ENCODE measurements at regions not wholly inside any gene's neighbourhood (a gene's known extent, or its start where the extent isn't known, plus 50 kb on each side); places are given as distances from the start of the nearest gene placed in this dataset.

DNA sequence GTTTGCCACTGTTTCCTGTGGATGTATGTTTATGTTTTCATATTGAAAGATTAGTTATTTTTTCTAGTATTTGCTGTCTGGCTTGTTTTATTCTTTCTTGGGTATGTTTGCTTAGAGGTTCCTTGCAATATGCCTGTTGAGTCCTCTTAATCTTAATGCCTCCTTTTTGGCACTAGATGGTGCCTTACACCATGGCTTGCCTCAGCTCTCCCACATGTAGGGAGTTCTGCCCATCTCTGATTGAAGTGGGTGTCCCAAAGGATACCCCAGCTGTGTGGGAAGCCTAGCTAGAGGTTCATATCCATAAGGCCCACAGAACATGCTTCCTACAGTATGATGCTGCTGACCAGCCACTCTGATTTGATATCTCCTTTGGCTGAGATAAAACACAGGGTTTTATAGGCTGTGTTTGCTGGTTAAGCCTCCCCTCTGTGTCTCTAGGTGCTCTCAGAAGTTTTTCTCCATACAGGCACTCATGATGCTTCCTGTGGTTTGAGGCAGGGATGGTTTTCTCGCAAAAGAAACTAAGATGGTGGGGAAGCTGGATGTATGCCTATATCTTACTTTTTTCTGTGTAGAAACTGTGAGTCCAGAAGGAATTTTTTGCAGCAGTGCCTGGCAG, 162.4 kb downstream of the ASB9 start:
- Histone ChIP-seq H3K9me3 (ENCODE audit: control insufficient read depth in 2 of 3, insufficient read depth in 1 of 3, low read length in 3 of 3) (no peaks in the 10 kb centered on the region), H3K27me3 (ENCODE audit: control insufficient read depth, insufficient read depth, low read length) (no peaks in the 10 kb centered on the region), H3K27ac (ENCODE audit: low read depth in 2 of 2, low read length in 2 of 2) (no peak overlapping the region), H3K4me3 (ENCODE audit: low read length in 3 of 3) (no peak overlapping the region), H3K4me1 (ENCODE audit: control insufficient read depth in 2 of 3, insufficient read depth in 2 of 3, low read depth in 1 of 3, low read length in 3 of 3) (no peaks in the 10 kb centered on the region), H3K36me3 (ENCODE audit: control insufficient read depth in 2 of 3, insufficient read depth in 3 of 3, low read length in 3 of 3) (no peaks in the 10 kb centered on the region), H3K9ac (ENCODE audit: low read length in 3 of 3) (no peak overlapping the region)
- no peak for DNase-seq
- TF ChIP-seq, protein P1, sequence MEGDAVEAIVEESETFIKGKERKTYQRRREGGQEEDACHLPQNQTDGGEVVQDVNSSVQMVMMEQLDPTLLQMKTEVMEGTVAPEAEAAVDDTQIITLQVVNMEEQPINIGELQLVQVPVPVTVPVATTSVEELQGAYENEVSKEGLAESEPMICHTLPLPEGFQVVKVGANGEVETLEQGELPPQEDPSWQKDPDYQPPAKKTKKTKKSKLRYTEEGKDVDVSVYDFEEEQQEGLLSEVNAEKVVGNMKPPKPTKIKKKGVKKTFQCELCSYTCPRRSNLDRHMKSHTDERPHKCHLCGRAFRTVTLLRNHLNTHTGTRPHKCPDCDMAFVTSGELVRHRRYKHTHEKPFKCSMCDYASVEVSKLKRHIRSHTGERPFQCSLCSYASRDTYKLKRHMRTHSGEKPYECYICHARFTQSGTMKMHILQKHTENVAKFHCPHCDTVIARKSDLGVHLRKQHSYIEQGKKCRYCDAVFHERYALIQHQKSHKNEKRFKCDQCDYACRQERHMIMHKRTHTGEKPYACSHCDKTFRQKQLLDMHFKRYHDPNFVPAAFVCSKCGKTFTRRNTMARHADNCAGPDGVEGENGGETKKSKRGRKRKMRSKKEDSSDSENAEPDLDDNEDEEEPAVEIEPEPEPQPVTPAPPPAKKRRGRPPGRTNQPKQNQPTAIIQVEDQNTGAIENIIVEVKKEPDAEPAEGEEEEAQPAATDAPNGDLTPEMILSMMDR (IDR thresholded peaks at IDR 0.05; ENCODE audit: borderline replicate concordance, extremely low read depth, insufficient read depth) = no peak
- intact Hi-C loops (cut with DNase I) = no loop called here
- FAIRE-seq = no peak

DNA sequence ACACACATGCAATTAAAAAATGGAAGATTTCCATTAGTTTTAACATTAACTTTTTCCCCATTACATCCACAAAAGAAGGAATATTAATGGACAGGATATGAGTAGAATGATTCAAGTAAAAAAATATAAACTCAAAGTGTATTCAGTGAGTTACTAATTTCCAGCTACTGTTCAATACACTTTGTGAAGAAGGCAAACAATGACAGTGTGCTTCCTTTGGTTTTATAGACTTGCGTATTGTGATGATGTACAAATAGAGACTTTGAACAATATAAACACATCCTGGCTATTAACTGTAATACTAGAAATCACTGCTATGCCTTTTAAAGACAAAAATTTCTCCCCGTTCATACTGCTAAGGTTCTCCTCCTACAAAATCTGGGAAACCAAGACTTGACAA, 171.4 kb downstream of the ASB9 start:
- Histone ChIP-seq H3K27me3 (ENCODE audit: control insufficient read depth, insufficient read depth, low read length) (no peaks in the 10 kb centered on the region), H3K27ac (ENCODE audit: low read depth in 2 of 2, low read length in 2 of 2) (no peak overlapping the region), H3K4me3 (ENCODE audit: low read length in 3 of 3) (no peak overlapping the region), H3K4me1 (ENCODE audit: control insufficient read depth in 2 of 3, insufficient read depth in 2 of 3, low read depth in 1 of 3, low read length in 3 of 3) (no peaks in the 10 kb centered on the region), H3K36me3 (ENCODE audit: control insufficient read depth in 2 of 3, insufficient read depth in 3 of 3, low read length in 3 of 3) (no peaks in the 10 kb centered on the region), H3K9ac (ENCODE audit: low read length in 3 of 3) (no peak overlapping the region), H3K9me3 (ENCODE audit: control insufficient read depth in 2 of 3, insufficient read depth in 1 of 3, low read length in 3 of 3) (no peaks in the 10 kb centered on the region)
- intact Hi-C loops (cut with DNase I) = no loop called here
- no peak for FAIRE-seq
- DNase-seq = no peak
- TF ChIP-seq, protein P1 (IDR thresholded peaks at IDR 0.05; ENCODE audit: borderline replicate concordance, extremely low read depth, insufficient read depth) = no peak

DNA sequence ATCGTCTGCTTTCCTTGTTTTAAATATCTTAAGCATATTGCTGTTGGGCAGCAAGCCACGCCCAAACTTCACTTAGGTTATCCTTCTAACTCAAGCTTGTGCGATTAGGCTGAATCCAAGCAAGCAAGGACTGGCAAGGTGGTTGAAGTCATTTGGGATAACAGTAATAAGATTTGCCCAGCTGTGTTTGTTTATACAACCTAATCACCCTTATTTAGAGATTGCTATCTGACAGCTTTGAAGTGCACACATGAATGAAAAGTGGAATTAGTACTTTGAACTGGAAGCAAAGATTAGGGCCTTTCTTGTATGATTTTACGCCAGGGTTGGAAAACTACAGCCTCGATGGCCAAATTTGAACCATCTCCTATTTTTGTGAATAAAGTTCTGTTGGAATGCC, 182.1 kb downstream of the ASB9 start:
- Histone ChIP-seq H3K9ac (ENCODE audit: low read length in 3 of 3) (no peak overlapping the region), H3K27me3 (ENCODE audit: control insufficient read depth, insufficient read depth, low read length) (no peaks in the 10 kb centered on the region), H3K9me3 (ENCODE audit: control insufficient read depth in 2 of 3, insufficient read depth in 1 of 3, low read length in 3 of 3) (no peaks in the 10 kb centered on the region), H3K36me3 (ENCODE audit: control insufficient read depth in 2 of 3, insufficient read depth in 3 of 3, low read length in 3 of 3) (no peaks in the 10 kb centered on the region), H3K27ac (ENCODE audit: low read depth in 2 of 2, low read length in 2 of 2) (no peak overlapping the region), H3K4me1 (ENCODE audit: control insufficient read depth in 2 of 3, insufficient read depth in 2 of 3, low read depth in 1 of 3, low read length in 3 of 3) (no peaks in the 10 kb centered on the region), H3K4me3 (ENCODE audit: low read length in 3 of 3) (no peak overlapping the region)
- FAIRE-seq (no peak), DNase-seq (no peak)
- intact Hi-C loops (cut with DNase I) = no loop called here
- TF ChIP-seq, protein P1 (IDR thresholded peaks at IDR 0.05; ENCODE audit: borderline replicate concordance, extremely low read depth, insufficient read depth) = no peak

DNA sequence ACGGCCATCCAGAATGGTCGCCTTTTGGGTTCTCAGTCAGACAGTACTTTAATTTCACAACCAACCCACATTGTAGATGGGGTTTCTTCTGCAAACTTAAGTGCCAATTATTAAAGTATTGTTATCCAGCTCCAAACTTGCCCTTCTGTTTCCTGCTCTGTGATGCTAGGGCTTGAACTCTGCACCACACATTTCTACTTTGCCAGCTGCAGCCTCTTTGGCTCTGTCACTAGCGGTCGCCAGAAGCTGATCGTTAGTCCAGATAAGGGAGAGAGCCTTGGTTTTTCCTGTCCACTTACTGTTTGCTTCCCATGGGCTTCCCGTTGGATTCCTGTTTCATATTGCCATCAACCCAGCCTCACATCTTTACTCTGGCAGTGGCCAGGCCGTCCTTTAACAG, 196.6 kb downstream of the ASB9 start:
- TF ChIP-seq, protein P1 (IDR thresholded peaks at IDR 0.05; ENCODE audit: borderline replicate concordance, extremely low read depth, insufficient read depth) = no peak
- Histone ChIP-seq H3K27me3 (ENCODE audit: control insufficient read depth, insufficient read depth, low read length) (no peaks in the 10 kb centered on the region), H3K36me3 (ENCODE audit: control insufficient read depth in 2 of 3, insufficient read depth in 3 of 3, low read length in 3 of 3) (no peaks in the 10 kb centered on the region), H3K4me3 (ENCODE audit: low read length in 3 of 3) (no peak overlapping the region), H3K4me1 (ENCODE audit: control insufficient read depth in 2 of 3, insufficient read depth in 2 of 3, low read depth in 1 of 3, low read length in 3 of 3) (no peaks in the 10 kb centered on the region), H3K27ac (ENCODE audit: low read depth in 2 of 2, low read length in 2 of 2) (no peak overlapping the region), H3K9me3 (ENCODE audit: control insufficient read depth in 2 of 3, insufficient read depth in 1 of 3, low read length in 3 of 3) (no peaks in the 10 kb centered on the region), H3K9ac (ENCODE audit: low read length in 3 of 3) (no peak overlapping the region)
- no peak for DNase-seq
- FAIRE-seq = no peak
- intact Hi-C loops (cut with DNase I) = no loop called here

All from kidney (tissue), 13 donors.